ENCODE measurements at regions not wholly inside any gene's neighbourhood (a gene's known extent, or its start where the extent isn't known, plus 50 kb on each side); places are given as distances from the start of the nearest gene placed in this dataset.

GRCh38 chr7:118969370-118969769 is 744.9 kb downstream of the ANKRD7 start:
- H3K36me3 ChIP-seq (ENCODE audit: insufficient read depth, low read length), result no peaks in the 10 kb centered on the region
- no peak overlapping the region for H2AFZ ChIP-seq (ENCODE audit: low read depth, low read length)
- DNase-seq (no peak), ATAC-seq (ENCODE audit: insufficient read depth, low read depth) (no peak)
- no peaks in the 10 kb centered on the region for H3K27me3 ChIP-seq (ENCODE audit: insufficient read depth, low read length, poor library complexity)
- TF ChIP-seq EZH2 (IDR thresholded peaks at IDR 0.05; ENCODE audit: borderline replicate concordance, low read depth, low read length, severe bottlenecking) (no peak), CTCF (IDR thresholded peaks at IDR 0.05; ENCODE audit: borderline replicate concordance, extremely low read depth, low read length, poor library complexity, severe bottlenecking) (no peak)
- H3K9me3 ChIP-seq (ENCODE audit: insufficient read depth, low read length, severe bottlenecking), result no peaks in the 10 kb centered on the region
- no peaks in the 10 kb centered on the region for H3K79me2 ChIP-seq (ENCODE audit: insufficient read depth, low read length)
- H4K20me1 ChIP-seq (ENCODE audit: insufficient read depth, low read length), result no peaks in the 10 kb centered on the region
- H3K4me1 ChIP-seq (ENCODE audit: insufficient read depth, low read length), result peaks cover 5% of the 10 kb centered on the region; the same call in 1 of the 2 replicates
- no peak overlapping the region for H3K4me2 ChIP-seq (ENCODE audit: insufficient read depth, low read length)
- H3K9ac ChIP-seq (ENCODE audit: low read depth, low read length), result no peak overlapping the region
- H3K27ac ChIP-seq (ENCODE audit: low read length), result no peak overlapping the region
- no peak overlapping the region for H3K4me3 ChIP-seq (ENCODE audit: low read depth in 1 of 2, low read length in 2 of 2)

- H3K9ac ChIP-seq (ENCODE audit: low read depth, low read length), result no peak overlapping the region
- DNase-seq (no peak), ATAC-seq (ENCODE audit: insufficient read depth, low read depth) (no peak)
- no peak overlapping the region for H3K27ac ChIP-seq (ENCODE audit: low read length)
- TF ChIP-seq CTCF (IDR thresholded peaks at IDR 0.05; ENCODE audit: borderline replicate concordance, extremely low read depth, low read length, poor library complexity, severe bottlenecking) (no peak), EZH2 (IDR thresholded peaks at IDR 0.05; ENCODE audit: borderline replicate concordance, low read depth, low read length, severe bottlenecking) (no peak)
- no peaks in the 10 kb centered on the region for H4K20me1 ChIP-seq (ENCODE audit: insufficient read depth, low read length)
- H3K4me3 ChIP-seq (ENCODE audit: low read depth in 1 of 2, low read length in 2 of 2), result no peak overlapping the region
- peaks cover 5% of the 10 kb centered on the region; the same call in 1 of the 2 replicates for H3K4me1 ChIP-seq (ENCODE audit: insufficient read depth, low read length)
- H2AFZ ChIP-seq (ENCODE audit: low read depth, low read length), result no peak overlapping the region
- no peak overlapping the region for H3K4me2 ChIP-seq (ENCODE audit: insufficient read depth, low read length)
- H3K9me3 ChIP-seq (ENCODE audit: insufficient read depth, low read length, severe bottlenecking), result no peaks in the 10 kb centered on the region
- no peaks in the 10 kb centered on the region for H3K36me3 ChIP-seq (ENCODE audit: insufficient read depth, low read length)
- H3K27me3 ChIP-seq (ENCODE audit: insufficient read depth, low read length, poor library complexity), result no peaks in the 10 kb centered on the region
- H3K79me2 ChIP-seq (ENCODE audit: insufficient read depth, low read length), result no peaks in the 10 kb centered on the region
These were observed 747.2 kb downstream of the ANKRD7 start for GRCh38 chr7:118971706-118972105.

- H2AFZ ChIP-seq (ENCODE audit: low read depth, low read length), result no peak overlapping the region
- H3K79me2 ChIP-seq (ENCODE audit: insufficient read depth, low read length), result no peaks in the 10 kb centered on the region
- no peaks in the 10 kb centered on the region for H3K36me3 ChIP-seq (ENCODE audit: insufficient read depth, low read length)
- ATAC-seq (ENCODE audit: insufficient read depth, low read depth) (no peak), DNase-seq (no peak)
- no peaks in the 10 kb centered on the region for H3K9me3 ChIP-seq (ENCODE audit: insufficient read depth, low read length, severe bottlenecking)
- TF ChIP-seq EZH2 (IDR thresholded peaks at IDR 0.05; ENCODE audit: borderline replicate concordance, low read depth, low read length, severe bottlenecking) (no peak), CTCF (IDR thresholded peaks at IDR 0.05; ENCODE audit: borderline replicate concordance, extremely low read depth, low read length, poor library complexity, severe bottlenecking) (no peak)
- no peak overlapping the region for H3K27ac ChIP-seq (ENCODE audit: low read length)
- no peak overlapping the region for H3K4me2 ChIP-seq (ENCODE audit: insufficient read depth, low read length)
- no peaks in the 10 kb centered on the region for H3K27me3 ChIP-seq (ENCODE audit: insufficient read depth, low read length, poor library complexity)
- no peak overlapping the region for H3K4me3 ChIP-seq (ENCODE audit: low read depth in 1 of 2, low read length in 2 of 2)
- no peaks in the 10 kb centered on the region for H4K20me1 ChIP-seq (ENCODE audit: insufficient read depth, low read length)
- H3K9ac ChIP-seq (ENCODE audit: low read depth, low read length), result no peak overlapping the region
- no peaks in the 10 kb centered on the region for H3K4me1 ChIP-seq (ENCODE audit: insufficient read depth, low read length)
These were observed 750.3 kb downstream of the ANKRD7 start for GRCh38 chr7:118974836-118975235.

GRCh38 chr7:118995350-118995749 is 770.8 kb downstream of the ANKRD7 start:
- Histone ChIP-seq H3K9ac (ENCODE audit: low read depth, low read length) (no peak overlapping the region), H3K27me3 (ENCODE audit: insufficient read depth, low read length, poor library complexity) (no peaks in the 10 kb centered on the region), H3K4me1 (ENCODE audit: insufficient read depth, low read length) (no peaks in the 10 kb centered on the region), H2AFZ (ENCODE audit: low read depth, low read length) (no peak overlapping the region), H3K4me3 (ENCODE audit: low read depth in 1 of 2, low read length in 2 of 2) (no peak overlapping the region), H4K20me1 (ENCODE audit: insufficient read depth, low read length) (no peaks in the 10 kb centered on the region), H3K9me3 (ENCODE audit: insufficient read depth, low read length, severe bottlenecking) (no peaks in the 10 kb centered on the region), H3K36me3 (ENCODE audit: insufficient read depth, low read length) (no peaks in the 10 kb centered on the region), H3K27ac (ENCODE audit: low read length) (no peak overlapping the region), H3K79me2 (ENCODE audit: insufficient read depth, low read length) (no peaks in the 10 kb centered on the region), H3K4me2 (ENCODE audit: insufficient read depth, low read length) (no peak overlapping the region)
- TF ChIP-seq CTCF (IDR thresholded peaks at IDR 0.05; ENCODE audit: borderline replicate concordance, extremely low read depth, low read length, poor library complexity, severe bottlenecking), result no peak
- no peak for TF ChIP-seq EZH2 (IDR thresholded peaks at IDR 0.05; ENCODE audit: borderline replicate concordance, low read depth, low read length, severe bottlenecking)
- ATAC-seq (ENCODE audit: insufficient read depth, low read depth), result no peak
- DNase-seq, result no peak

All from DND-41 (cell line).